Liver (tissue), 3 donors: ENCODE measurements at regions not wholly inside any gene's neighbourhood (a gene's known extent, or its start where the extent isn't known, plus 50 kb on each side); places are given as distances from the start of the nearest gene placed in this dataset.

Experiments
- CTCF ChIP-seq: fragments of 150-350 bp; IDR thresholded peaks from 2 replicates; pipeline ENCODE4 v1.5.1; 2017; ENCODE audit warnings: improper control_type of control experiment, low read depth, low read length; ENCODE audit not compliant: missing input control
- EGR1 ChIP-seq, 2 donors: IDR thresholded peaks; 2 replicates each; pipeline ENCODE4 v1.6.1; 2016 to 2018; ENCODE audit warnings: antibody characterized with exemption in 2 of 2, low read depth in 2 of 2
- MAX ChIP-seq: IDR thresholded peaks from 2 replicates; pipeline ENCODE4 v1.6.1; 2016; ENCODE audit warnings: antibody characterized with exemption
- REST ChIP-seq: IDR thresholded peaks from 2 replicates; pipeline ENCODE4 v1.6.1; 2016; ENCODE audit warnings: antibody characterized with exemption, mild to moderate bottlenecking
- YY1 ChIP-seq: IDR thresholded peaks from 2 replicates; pipeline ENCODE4 v1.6.1; 2016; ENCODE audit warnings: antibody characterized with exemption, mild to moderate bottlenecking
- donor health status: healthy.
- donor health status: healthy.

GRCh38 chr2:220586980-220587530 is 959.6 kb downstream of the SLC4A3 start:
- TF ChIP-seq CTCF: no peak
- no peak for TF ChIP-seq YY1
- TF ChIP-seq REST: no peak
- TF ChIP-seq MAX: no peak
- no peak for TF ChIP-seq EGR1 (IDR thresholded peaks at IDR 0.05; ENCODE audit: low read depth in 2 of 2)
